ENCODE measurements at regions not wholly inside any gene's neighbourhood (a gene's known extent, or its start where the extent isn't known, plus 50 kb on each side); places are given as distances from the start of the nearest gene placed in this dataset.

GRCh38 chr2:234608946-234609345 is 112.1 kb upstream of the ARL4C start:
- H3K4me3 ChIP-seq: no peak overlapping the region
- no peak for TF ChIP-seq POLR2A (IDR thresholded peaks at IDR 0.05)
- TF ChIP-seq, protein P1, sequence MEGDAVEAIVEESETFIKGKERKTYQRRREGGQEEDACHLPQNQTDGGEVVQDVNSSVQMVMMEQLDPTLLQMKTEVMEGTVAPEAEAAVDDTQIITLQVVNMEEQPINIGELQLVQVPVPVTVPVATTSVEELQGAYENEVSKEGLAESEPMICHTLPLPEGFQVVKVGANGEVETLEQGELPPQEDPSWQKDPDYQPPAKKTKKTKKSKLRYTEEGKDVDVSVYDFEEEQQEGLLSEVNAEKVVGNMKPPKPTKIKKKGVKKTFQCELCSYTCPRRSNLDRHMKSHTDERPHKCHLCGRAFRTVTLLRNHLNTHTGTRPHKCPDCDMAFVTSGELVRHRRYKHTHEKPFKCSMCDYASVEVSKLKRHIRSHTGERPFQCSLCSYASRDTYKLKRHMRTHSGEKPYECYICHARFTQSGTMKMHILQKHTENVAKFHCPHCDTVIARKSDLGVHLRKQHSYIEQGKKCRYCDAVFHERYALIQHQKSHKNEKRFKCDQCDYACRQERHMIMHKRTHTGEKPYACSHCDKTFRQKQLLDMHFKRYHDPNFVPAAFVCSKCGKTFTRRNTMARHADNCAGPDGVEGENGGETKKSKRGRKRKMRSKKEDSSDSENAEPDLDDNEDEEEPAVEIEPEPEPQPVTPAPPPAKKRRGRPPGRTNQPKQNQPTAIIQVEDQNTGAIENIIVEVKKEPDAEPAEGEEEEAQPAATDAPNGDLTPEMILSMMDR (IDR thresholded peaks at IDR 0.05): no peak
- no peak overlapping the region for H3K27ac ChIP-seq
- H3K27me3 ChIP-seq: no peaks in the 10 kb centered on the region
- no peaks in the 10 kb centered on the region for H3K36me3 ChIP-seq (ENCODE audit: low read depth, missing control alignments)
- no peak for DNase-seq
- no peaks in the 10 kb centered on the region for H3K4me1 ChIP-seq
- intact Hi-C loops (cut with DNase I; ENCODE audit: low total_unique reads): no loop called here
- 87 to 88% methylated on average over 4 of the region's 4 CpGs for WGBS, 2 donors
- H3K9me3 ChIP-seq: no peaks in the 10 kb centered on the region

GRCh38 chr2:234607691-234608090 is 110.8 kb upstream of the ARL4C start:
- H3K9me3 ChIP-seq: no peaks in the 10 kb centered on the region
- no peak for DNase-seq
- intact Hi-C loops (cut with DNase I; ENCODE audit: low total_unique reads): no loop called here
- H3K27ac ChIP-seq: no peak overlapping the region
- H3K27me3 ChIP-seq: no peaks in the 10 kb centered on the region
- no peaks in the 10 kb centered on the region for H3K36me3 ChIP-seq (ENCODE audit: low read depth, missing control alignments)
- no peaks in the 10 kb centered on the region for H3K4me1 ChIP-seq
- TF ChIP-seq POLR2A (IDR thresholded peaks at IDR 0.05): no peak
- TF ChIP-seq, protein P1 (IDR thresholded peaks at IDR 0.05): no peak
- H3K4me3 ChIP-seq: no peak overlapping the region
- 75 to 78% methylated on average over 8 of the region's 8 CpGs for WGBS, 2 donors

DNA sequence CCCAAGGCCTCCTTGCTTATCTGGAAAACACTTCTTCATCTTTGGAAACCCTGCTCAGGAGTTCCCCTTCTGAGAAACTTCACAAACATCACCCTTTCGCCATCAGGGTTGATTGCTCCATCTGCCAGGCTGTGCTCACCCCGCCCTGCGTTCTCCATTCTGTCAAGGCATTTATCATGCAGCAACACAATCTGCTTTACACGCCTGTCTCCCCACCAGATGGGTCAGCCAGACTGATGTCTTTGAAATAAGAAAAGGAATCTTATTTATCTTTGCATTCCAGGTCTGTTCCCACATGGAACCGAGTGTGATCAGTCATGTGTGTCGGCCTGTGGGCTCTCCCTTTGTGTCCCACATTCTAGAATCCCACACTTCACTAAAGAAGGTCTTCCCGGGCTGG is 110.0 kb upstream of the ARL4C start:
- H3K36me3 ChIP-seq (ENCODE audit: low read depth, missing control alignments): no peaks in the 10 kb centered on the region
- H3K9me3 ChIP-seq: no peaks in the 10 kb centered on the region
- 73 to 85% methylated on average over 7 of the region's 7 CpGs for WGBS, 2 donors
- H3K4me1 ChIP-seq: no peaks in the 10 kb centered on the region
- DNase-seq: no peak
- no peaks in the 10 kb centered on the region for H3K27me3 ChIP-seq
- TF ChIP-seq, protein P1 (IDR thresholded peaks at IDR 0.05): no peak
- no peak for TF ChIP-seq POLR2A (IDR thresholded peaks at IDR 0.05)
- intact Hi-C loops (cut with DNase I; ENCODE audit: low total_unique reads): no loop called here
- H3K27ac ChIP-seq: no peak overlapping the region
- no peak overlapping the region for H3K4me3 ChIP-seq

DNA sequence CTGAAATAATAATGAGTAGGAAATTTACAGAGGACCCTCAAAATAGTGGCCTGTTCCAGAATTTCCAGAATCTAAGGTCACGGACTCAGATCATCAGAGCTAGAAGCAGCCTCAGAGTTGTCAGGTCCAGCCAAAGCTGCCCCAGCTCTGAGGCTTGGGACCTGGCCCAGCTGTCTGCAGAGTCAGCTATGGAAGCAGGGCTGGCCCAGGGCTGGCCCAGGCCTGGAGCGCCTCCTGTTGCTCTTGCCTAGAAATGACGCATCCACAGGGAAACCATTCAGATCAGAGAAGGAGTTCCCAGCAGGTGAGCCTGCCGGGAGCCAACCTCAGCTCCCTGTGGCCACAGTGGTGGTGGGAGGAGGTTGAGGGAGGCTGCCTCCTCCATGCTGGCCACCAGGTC is 106.7 kb upstream of the ARL4C start:
- no peak for DNase-seq
- Histone ChIP-seq H3K27ac (no peak overlapping the region), H3K36me3 (ENCODE audit: low read depth, missing control alignments) (no peaks in the 10 kb centered on the region), H3K9me3 (no peaks in the 10 kb centered on the region), H3K4me1 (no peaks in the 10 kb centered on the region), H3K4me3 (no peak overlapping the region), H3K27me3 (no peaks in the 10 kb centered on the region)
- 92 to 100% methylated on average over 1 to 4 of the region's 4 CpGs for WGBS, 2 donors
- no peak for TF ChIP-seq POLR2A (IDR thresholded peaks at IDR 0.05)
- TF ChIP-seq, protein P1 (IDR thresholded peaks at IDR 0.05): no peak
- intact Hi-C loops (cut with DNase I; ENCODE audit: low total_unique reads): no loop called here

- intact Hi-C loops (cut with DNase I; ENCODE audit: low total_unique reads): no loop called here
- no peak for DNase-seq
- Histone ChIP-seq H3K4me1 (no peaks in the 10 kb centered on the region), H3K4me3 (no peak overlapping the region), H3K27ac (no peak overlapping the region), H3K9me3 (no peaks in the 10 kb centered on the region), H3K27me3 (no peaks in the 10 kb centered on the region), H3K36me3 (ENCODE audit: low read depth, missing control alignments) (no peaks in the 10 kb centered on the region)
- TF ChIP-seq, protein P1 (IDR thresholded peaks at IDR 0.05): no peak
- TF ChIP-seq POLR2A (IDR thresholded peaks at IDR 0.05): no peak
- WGBS, 2 donors: 83 to 88% methylated on average over 5 of the region's 5 CpGs
Observed at GRCh38 chr2:234601213-234601612, 104.3 kb upstream of the ARL4C start.
